HG02571 (cell line): ENCODE measurements at regions not wholly inside any gene's neighbourhood (a gene's known extent, or its start where the extent isn't known, plus 50 kb on each side); places are given as distances from the start of the nearest gene placed in this dataset.

Experiments used
- ATAC-seq: cut with Tn5 transposase; IDR thresholded peaks from one replicate; pipeline ENCODE4 v1.9.1; 2021; ENCODE audit warnings: mild to moderate bottlenecking, moderate library complexity; ENCODE audit not compliant: unreplicated experiment

GRCh38 chr2:492178-492577 is 185.0 kb downstream of the TMEM18 start:
- ATAC-seq = no peak

- ATAC-seq = no peak
Observed at GRCh38 chr2:489838-490237, 187.4 kb downstream of the TMEM18 start.

- ATAC-seq = no peak
Observed at GRCh38 chr2:489084-489483, 188.1 kb downstream of the TMEM18 start.

- ATAC-seq = no peak
Observed at GRCh38 chr2:487186-488079, 189.8 kb downstream of the TMEM18 start.

- ATAC-seq = no peak
Observed at GRCh38 chr2:486371-486770, 190.8 kb downstream of the TMEM18 start.

- ATAC-seq = no peak
Observed at GRCh38 chr2:481388-481787, 193.5 kb upstream of the ALKAL2 start.

- ATAC-seq = no peak
Observed at GRCh38 chr2:479490-480176, 191.7 kb upstream of the ALKAL2 start.

- no peak for ATAC-seq
Observed at GRCh38 chr2:479031-479430, 191.1 kb upstream of the ALKAL2 start.

GRCh38 chr2:471560-471959 is 183.7 kb upstream of the ALKAL2 start:
- ATAC-seq = no peak

GRCh38 chr2:469514-469913 is 181.6 kb upstream of the ALKAL2 start:
- no peak for ATAC-seq

- no peak for ATAC-seq
Observed at GRCh38 chr2:468648-469336, 180.9 kb upstream of the ALKAL2 start.

GRCh38 chr2:467892-468647 is 180.2 kb upstream of the ALKAL2 start:
- ATAC-seq = no peak

GRCh38 chr2:467543-467891 is 179.6 kb upstream of the ALKAL2 start:
- ATAC-seq = no peak

GRCh38 chr2:467101-467500 is 179.2 kb upstream of the ALKAL2 start:
- no peak for ATAC-seq

GRCh38 chr2:464562-465309 is 176.8 kb upstream of the ALKAL2 start:
- no peak for ATAC-seq

GRCh38 chr2:460861-461260 is 173.0 kb upstream of the ALKAL2 start:
- no peak for ATAC-seq

GRCh38 chr2:459931-460330 is 172.0 kb upstream of the ALKAL2 start:
- no peak for ATAC-seq

- ATAC-seq = no peak
Observed at GRCh38 chr2:458425-458815, 170.5 kb upstream of the ALKAL2 start.

GRCh38 chr2:457792-458424 is 170.0 kb upstream of the ALKAL2 start:
- no peak for ATAC-seq

GRCh38 chr2:457262-457661 is 169.4 kb upstream of the ALKAL2 start:
- ATAC-seq = no peak
